HEK293 (cell line): ENCODE measurements at regions not wholly inside any gene's neighbourhood (a gene's known extent, or its start where the extent isn't known, plus 50 kb on each side); places are given as distances from the start of the nearest gene placed in this dataset.

Experiments used
- CTCF ChIA-PET: fragments of 350-600 bp; formaldehyde crosslinking; extraction: SDS; loops from one replicate; lab custom pipeline; 2021; ENCODE audit warnings: antibody characterized with exemption; lab: Yijun Ruan, JAX
- POLR2A ChIA-PET: fragments of 300-600 bp; formaldehyde crosslinking; extraction: SDS; loops from one replicate; lab custom pipeline; 2020; ENCODE audit warnings: antibody characterized with exemption, inconsistent platforms; lab: Yijun Ruan, JAX
- H3K27ac ChIP-seq: fragments of 200-500 bp; sonication (Bioruptor generic); 2 replicates; pipeline ENCODE4 v1.5.1; 2014; ENCODE audit warnings: low read depth, low read length, control low read depth, inconsistent platforms; ENCODE audit errors: extremely low read depth
- H3K36me3 ChIP-seq, 2 experiments: fragments of 200-500 bp in 1 of 2; sonication (Bioruptor generic) in 1 of 2; 1 replicate in 1 of 2; 2 replicates in 1 of 2; pipeline ENCODE4 v1.5.1; 2014 to 2017; ENCODE audit warnings: inconsistent platforms in 2 of 2, low read length in 2 of 2; ENCODE audit not compliant: control insufficient read depth in 2 of 2, insufficient read depth in 1 of 2
- H3K4me1 ChIP-seq: fragments of 200-500 bp; sonication (Bioruptor generic); 2 replicates; pipeline ENCODE4 v1.5.1; 2014; ENCODE audit warnings: mild to moderate bottlenecking, low read length, inconsistent platforms; ENCODE audit not compliant: control insufficient read depth, insufficient read depth
- H3K4me3 ChIP-seq: 2 replicates; pipeline ENCODE4 v1.5.1; 2011; ENCODE audit warnings: low read depth, mild to moderate bottlenecking, control low read depth, low read length, moderate library complexity
- H3K9me3 ChIP-seq: fragments of 200-500 bp; sonication (Bioruptor generic); 2 replicates; pipeline ENCODE4 v1.5.1; 2014; ENCODE audit warnings: low read depth, low read length, inconsistent platforms; ENCODE audit not compliant: control insufficient read depth, insufficient read depth
- KLF7 ChIP-seq: fragments of 450-650 bp; formaldehyde crosslinking; IDR thresholded peaks from 2 replicates; pipeline ENCODE4 v1.5.1; 2016; ENCODE audit warnings: missing biosample characterization, missing genetic modification characterization, borderline replicate concordance
- PRDM6 ChIP-seq: fragments of 450-650 bp; formaldehyde crosslinking; IDR thresholded peaks from 2 replicates; pipeline ENCODE4 v1.5.1; 2017; ENCODE audit warnings: missing biosample characterization, missing genetic modification characterization
- ZBTB11 ChIP-seq: fragments of 450-650 bp; formaldehyde crosslinking; conservative IDR thresholded peaks from 2 replicates; pipeline ENCODE4 v1.5.1; 2016; ENCODE audit warnings: low read depth, missing biosample characterization, missing genetic modification characterization
- ZNF121 ChIP-seq: fragments of 450-650 bp; formaldehyde crosslinking; IDR thresholded peaks from 2 replicates; pipeline ENCODE4 v1.5.1; 2016; ENCODE audit warnings: missing biosample characterization, missing genetic modification characterization
- ZNF138 ChIP-seq: fragments of 450-650 bp; formaldehyde crosslinking; IDR thresholded peaks from 2 replicates; pipeline ENCODE4 v1.5.1; 2016; ENCODE audit warnings: missing biosample characterization, missing genetic modification characterization, borderline replicate concordance
- ZNF157 ChIP-seq: fragments of 450-650 bp; formaldehyde crosslinking; IDR thresholded peaks from 2 replicates; pipeline ENCODE4 v1.5.1; 2016; ENCODE audit warnings: missing biosample characterization, missing genetic modification characterization
- ZNF280C ChIP-seq: fragments of 450-650 bp; formaldehyde crosslinking; IDR thresholded peaks from 2 replicates; pipeline ENCODE4 v1.5.1; 2016; ENCODE audit warnings: missing biosample characterization, missing genetic modification characterization
- ZNF394 ChIP-seq: fragments of 450-650 bp; formaldehyde crosslinking; IDR thresholded peaks from 2 replicates; pipeline ENCODE4 v1.5.1; 2016; ENCODE audit warnings: missing biosample characterization, missing genetic modification characterization, mild to moderate bottlenecking, moderate library complexity, borderline replicate concordance
- ZNF426 ChIP-seq: fragments of 450-650 bp; formaldehyde crosslinking; IDR thresholded peaks from 2 replicates; pipeline ENCODE4 v1.5.1; 2017; ENCODE audit warnings: missing biosample characterization, missing genetic modification characterization, mild to moderate bottlenecking, inconsistent platforms, moderate library complexity
- ZNF48 ChIP-seq: fragments of 450-650 bp; formaldehyde crosslinking; IDR thresholded peaks from 2 replicates; pipeline ENCODE4 v1.5.1; 2016; ENCODE audit warnings: missing biosample characterization, missing genetic modification characterization
- ZNF580 ChIP-seq: fragments of 450-650 bp; formaldehyde crosslinking; IDR thresholded peaks from 2 replicates; pipeline ENCODE4 v1.5.1; 2016; ENCODE audit warnings: missing biosample characterization, missing genetic modification characterization
- ZNF639 ChIP-seq: fragments of 450-650 bp; formaldehyde crosslinking; IDR thresholded peaks from 2 replicates; pipeline ENCODE4 v1.5.1; 2016; ENCODE audit warnings: missing biosample characterization, missing genetic modification characterization
- ZNF660 ChIP-seq: fragments of 450-650 bp; IDR thresholded peaks from 2 replicates; pipeline ENCODE4 v1.5.1; 2018; ENCODE audit warnings: missing biosample characterization, mild to moderate bottlenecking, missing genetic modification characterization
- ZNF776 ChIP-seq: fragments of 450-650 bp; formaldehyde crosslinking; IDR thresholded peaks from 2 replicates; pipeline ENCODE4 v1.5.0; 2017; ENCODE audit warnings: missing biosample characterization, missing genetic modification characterization, borderline replicate concordance

- CTCF ChIA-PET = no interaction called here
- Histone ChIP-seq H3K4me1 (no peaks in the 10 kb centered on the region), H3K36me3 (no peaks in the 10 kb centered on the region), H3K4me3 (no peak overlapping the region), H3K9me3 (no peaks in the 10 kb centered on the region), H3K27ac (no peak overlapping the region)
- TF ChIP-seq ZNF660 (tag by site-specific recombination) (no peak), ZNF280C (tag by site-specific recombination) (no peak), ZNF776 (tag by site-specific recombination) (no peak), KLF7 (tag by site-specific recombination) (no peak), ZNF580 (tag by site-specific recombination) (no peak), ZNF138 (tag by site-specific recombination) (no peak), ZNF639 (tag by site-specific recombination) (no peak)
- POLR2A ChIA-PET = no interaction called here
Observed at GRCh38 chr12:28034271-28034670, 61.7 kb upstream of the PTHLH start.

- Histone ChIP-seq H3K4me3 (no peak overlapping the region), H3K9me3 (no peaks in the 10 kb centered on the region), H3K36me3 (no peaks in the 10 kb centered on the region), H3K27ac (no peak overlapping the region), H3K4me1 (no peaks in the 10 kb centered on the region)
- POLR2A ChIA-PET = no interaction called here
- no peak for TF ChIP-seq ZNF121 (tag by site-specific recombination)
- TF ChIP-seq ZNF426 (tag by site-specific recombination) = no peak
- no peak for TF ChIP-seq PRDM6 (tag by site-specific recombination)
- no peak for TF ChIP-seq ZNF157
- no peak for TF ChIP-seq ZNF394 (tag by site-specific recombination)
- no peak for TF ChIP-seq ZBTB11 (tag by site-specific recombination)
- no peak for TF ChIP-seq ZNF48
- CTCF ChIA-PET = interaction anchor here (0.6 to 0.7 kb wide), 2 partner anchors 90 to 1308 kb away, joined by 3 read pairs; no protein-coding TSS in a partner anchor
Observed at GRCh38 chr12:28035500-28035899, 63.0 kb upstream of the PTHLH start.
